ENCODE measurements at regions not wholly inside any gene's neighbourhood (a gene's known extent, or its start where the extent isn't known, plus 50 kb on each side); places are given as distances from the start of the nearest gene placed in this dataset.

DNA sequence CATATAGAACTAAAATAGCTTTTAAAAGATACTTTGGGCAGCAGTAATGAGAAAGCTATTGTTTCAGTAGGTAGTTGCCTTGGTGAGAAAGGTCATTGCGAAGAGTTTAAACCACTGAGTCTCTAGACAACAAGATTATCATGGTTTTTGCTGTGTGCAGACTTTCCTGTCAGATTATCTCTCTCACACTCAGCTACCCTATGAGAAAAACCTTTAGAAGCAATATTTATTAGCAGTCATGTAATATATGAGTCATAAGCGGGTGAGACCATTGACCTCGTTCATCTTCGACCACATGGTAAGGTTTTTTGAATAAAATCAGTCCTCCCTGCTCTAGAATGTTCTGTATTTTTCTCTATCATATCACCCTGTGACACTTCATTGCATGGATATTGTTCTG is 59.9 kb downstream of the GPR65 start:
- intact Hi-C loops (cut with DNase I), result no loop called here
- DNase-seq, result no peak
- H3K36me3 ChIP-seq (ENCODE audit: insufficient read depth in 1 of 2, low read depth in 1 of 2), result no peaks in the 10 kb centered on the region
- no peaks in the 10 kb centered on the region for H3K27me3 ChIP-seq (ENCODE audit: insufficient read depth in 3 of 3, low read length in 2 of 3)
- H3K4me3 ChIP-seq, result no peak overlapping the region
- no peaks in the 10 kb centered on the region for H3K9me3 ChIP-seq
- ATAC-seq, result no peak
- no peak overlapping the region for H3K27ac ChIP-seq
- TF ChIP-seq, protein P1, sequence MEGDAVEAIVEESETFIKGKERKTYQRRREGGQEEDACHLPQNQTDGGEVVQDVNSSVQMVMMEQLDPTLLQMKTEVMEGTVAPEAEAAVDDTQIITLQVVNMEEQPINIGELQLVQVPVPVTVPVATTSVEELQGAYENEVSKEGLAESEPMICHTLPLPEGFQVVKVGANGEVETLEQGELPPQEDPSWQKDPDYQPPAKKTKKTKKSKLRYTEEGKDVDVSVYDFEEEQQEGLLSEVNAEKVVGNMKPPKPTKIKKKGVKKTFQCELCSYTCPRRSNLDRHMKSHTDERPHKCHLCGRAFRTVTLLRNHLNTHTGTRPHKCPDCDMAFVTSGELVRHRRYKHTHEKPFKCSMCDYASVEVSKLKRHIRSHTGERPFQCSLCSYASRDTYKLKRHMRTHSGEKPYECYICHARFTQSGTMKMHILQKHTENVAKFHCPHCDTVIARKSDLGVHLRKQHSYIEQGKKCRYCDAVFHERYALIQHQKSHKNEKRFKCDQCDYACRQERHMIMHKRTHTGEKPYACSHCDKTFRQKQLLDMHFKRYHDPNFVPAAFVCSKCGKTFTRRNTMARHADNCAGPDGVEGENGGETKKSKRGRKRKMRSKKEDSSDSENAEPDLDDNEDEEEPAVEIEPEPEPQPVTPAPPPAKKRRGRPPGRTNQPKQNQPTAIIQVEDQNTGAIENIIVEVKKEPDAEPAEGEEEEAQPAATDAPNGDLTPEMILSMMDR (IDR thresholded peaks at IDR 0.05), result no peak
- WGBS, 3 donors, result 79 to 84% (median 80%) methylated on average over 4 of the region's 4 CpGs
- no peaks in the 10 kb centered on the region for H3K4me1 ChIP-seq

- intact Hi-C loops (cut with DNase I), result no loop called here
- no peak for DNase-seq
- Histone ChIP-seq H3K9me3 (peaks cover 3% of the 10 kb centered on the region), H3K36me3 (ENCODE audit: insufficient read depth in 1 of 2, low read depth in 1 of 2) (no peaks in the 10 kb centered on the region), H3K4me3 (no peak overlapping the region), H3K27ac (no peak overlapping the region), H3K27me3 (ENCODE audit: insufficient read depth in 3 of 3, low read length in 2 of 3) (no peaks in the 10 kb centered on the region), H3K4me1 (no peaks in the 10 kb centered on the region)
- WGBS, 3 donors, result 49 to 75% (median 74%) methylated on average over 1 of the region's 1 CpG
- TF ChIP-seq, protein P1 (IDR thresholded peaks at IDR 0.05), result no peak
- no peak for ATAC-seq
Measured at GRCh38 chr14:88069677-88070076, 64.7 kb downstream of the GPR65 start.

- H3K36me3 ChIP-seq (ENCODE audit: insufficient read depth in 1 of 2, low read depth in 1 of 2), result no peaks in the 10 kb centered on the region
- 82 to 87% (median 85%) methylated on average over 4 of the region's 4 CpGs for WGBS, 3 donors
- ATAC-seq (no peak), DNase-seq (no peak)
- peaks cover 3% of the 10 kb centered on the region for H3K9me3 ChIP-seq
- H3K27ac ChIP-seq, result no peak overlapping the region
- intact Hi-C loops (cut with DNase I), result no loop called here
- no peaks in the 10 kb centered on the region for H3K4me1 ChIP-seq
- no peak overlapping the region for H3K4me3 ChIP-seq
- no peaks in the 10 kb centered on the region for H3K27me3 ChIP-seq (ENCODE audit: insufficient read depth in 3 of 3, low read length in 2 of 3)
- TF ChIP-seq, protein P1 (IDR thresholded peaks at IDR 0.05), result no peak
Measured at GRCh38 chr14:88075269-88075981, 70.5 kb downstream of the GPR65 start.

DNA sequence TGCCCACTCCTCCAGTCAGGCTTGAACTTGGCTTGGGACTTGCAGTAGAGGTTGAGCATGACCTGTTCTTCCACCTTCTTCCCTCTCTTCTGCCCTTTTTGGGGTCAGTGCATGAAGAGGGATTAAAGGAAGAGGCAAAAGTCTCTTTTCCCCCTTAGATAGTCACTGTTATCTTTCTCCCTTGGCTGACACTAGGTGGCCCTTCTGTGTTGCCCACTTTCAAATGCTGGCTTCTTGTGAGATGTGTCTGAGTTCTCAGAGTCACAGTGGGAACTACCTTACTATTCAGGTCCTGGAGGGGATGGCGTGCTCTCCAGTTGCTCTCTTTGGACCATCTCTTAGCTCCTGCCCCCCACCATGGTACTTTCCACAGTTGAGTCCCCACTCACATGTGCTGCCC is 73.6 kb downstream of the GPR65 start:
- no peaks in the 10 kb centered on the region for H3K4me1 ChIP-seq
- H3K36me3 ChIP-seq (ENCODE audit: insufficient read depth in 1 of 2, low read depth in 1 of 2), result no peaks in the 10 kb centered on the region
- TF ChIP-seq, protein P1 (IDR thresholded peaks at IDR 0.05), result no peak
- no peaks in the 10 kb centered on the region for H3K27me3 ChIP-seq (ENCODE audit: insufficient read depth in 3 of 3, low read length in 2 of 3)
- intact Hi-C loops (cut with DNase I), result no loop called here
- ATAC-seq (no peak), DNase-seq (no peak)
- WGBS, 3 donors, result 77 to 90% (median 89%) methylated on average over 1 of the region's 1 CpG
- H3K27ac ChIP-seq, result no peak overlapping the region
- H3K9me3 ChIP-seq, result no peaks in the 10 kb centered on the region
- H3K4me3 ChIP-seq, result no peak overlapping the region

GRCh38 chr14:88079624-88080023 is 74.7 kb downstream of the GPR65 start:
- H3K36me3 ChIP-seq (ENCODE audit: insufficient read depth in 1 of 2, low read depth in 1 of 2), result no peaks in the 10 kb centered on the region
- WGBS, 3 donors, result 86 to 93% (median 93%) methylated on average over 2 of the region's 2 CpGs
- ATAC-seq (no peak), DNase-seq (no peak)
- TF ChIP-seq, protein P1 (IDR thresholded peaks at IDR 0.05), result no peak
- H3K27ac ChIP-seq, result no peak overlapping the region
- H3K4me1 ChIP-seq, result no peaks in the 10 kb centered on the region
- intact Hi-C loops (cut with DNase I), result no loop called here
- H3K9me3 ChIP-seq, result no peaks in the 10 kb centered on the region
- no peaks in the 10 kb centered on the region for H3K27me3 ChIP-seq (ENCODE audit: insufficient read depth in 3 of 3, low read length in 2 of 3)
- no peak overlapping the region for H3K4me3 ChIP-seq
